Fibroblast of skin of scalp (primary cell): ENCODE measurements at regions not wholly inside any gene's neighbourhood (a gene's known extent, or its start where the extent isn't known, plus 50 kb on each side); places are given as distances from the start of the nearest gene placed in this dataset.

Source experiments
- DNase-seq: peaks from one replicate; pipeline ENCODE4 v3.0.0-alpha.2; 2013

DNA sequence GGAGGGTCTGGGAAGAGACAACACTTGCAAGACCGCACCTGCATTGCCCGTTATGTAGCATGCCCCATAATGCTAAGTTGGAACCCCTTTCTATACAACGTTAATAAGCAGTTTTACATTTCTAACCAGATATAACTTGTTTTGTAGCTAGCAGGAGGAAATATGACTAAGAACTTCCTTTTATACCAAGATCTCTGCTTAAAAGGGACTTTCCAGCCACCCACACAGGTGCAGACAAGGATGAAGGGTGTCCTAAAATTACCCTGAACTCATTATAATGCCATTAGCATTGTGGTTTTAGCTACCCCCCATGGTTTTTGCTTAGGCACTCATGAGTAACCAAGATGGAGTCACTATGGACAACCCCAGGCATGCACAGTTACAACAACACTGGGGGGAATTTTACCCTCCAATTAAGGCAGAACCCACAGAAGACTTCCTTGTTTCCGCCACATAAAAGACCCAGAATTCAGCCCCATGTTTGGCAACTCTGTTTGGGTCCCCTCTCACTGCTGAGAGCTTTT lies 362.8 kb downstream of the CBLN2 start:
- DNase-seq = no peak

DNA sequence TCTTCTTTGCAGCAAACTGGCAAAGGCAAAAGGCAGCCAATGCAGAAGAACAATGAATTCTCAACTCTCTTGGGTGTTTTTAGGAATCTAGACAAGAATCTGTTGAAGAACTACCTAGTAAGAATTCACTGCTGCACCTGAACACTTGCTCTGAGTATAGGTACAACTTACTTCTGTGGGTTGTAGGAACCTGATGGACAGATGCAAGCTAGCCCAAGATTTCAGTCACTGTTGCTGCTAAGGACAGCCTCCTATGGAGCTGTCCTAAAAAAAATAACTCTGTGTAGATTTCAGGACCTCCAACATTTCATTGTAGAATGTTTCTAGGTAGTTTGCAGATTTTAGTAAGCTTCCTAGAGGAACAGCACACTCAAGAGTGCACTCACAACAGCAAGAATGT lies 363.5 kb downstream of the CBLN2 start:
- DNase-seq = no peak

- peak; percentile 87 for DNase-seq
These were observed 369.0 kb downstream of the CBLN2 start for GRCh38 chr18:72174972-72175649.

GRCh38 chr18:72171596-72171995 lies 372.5 kb downstream of the CBLN2 start:
- DNase-seq = no peak

GRCh38 chr18:72161691-72162090 lies 382.5 kb downstream of the CBLN2 start:
- peak; percentile 5 for DNase-seq

DNA sequence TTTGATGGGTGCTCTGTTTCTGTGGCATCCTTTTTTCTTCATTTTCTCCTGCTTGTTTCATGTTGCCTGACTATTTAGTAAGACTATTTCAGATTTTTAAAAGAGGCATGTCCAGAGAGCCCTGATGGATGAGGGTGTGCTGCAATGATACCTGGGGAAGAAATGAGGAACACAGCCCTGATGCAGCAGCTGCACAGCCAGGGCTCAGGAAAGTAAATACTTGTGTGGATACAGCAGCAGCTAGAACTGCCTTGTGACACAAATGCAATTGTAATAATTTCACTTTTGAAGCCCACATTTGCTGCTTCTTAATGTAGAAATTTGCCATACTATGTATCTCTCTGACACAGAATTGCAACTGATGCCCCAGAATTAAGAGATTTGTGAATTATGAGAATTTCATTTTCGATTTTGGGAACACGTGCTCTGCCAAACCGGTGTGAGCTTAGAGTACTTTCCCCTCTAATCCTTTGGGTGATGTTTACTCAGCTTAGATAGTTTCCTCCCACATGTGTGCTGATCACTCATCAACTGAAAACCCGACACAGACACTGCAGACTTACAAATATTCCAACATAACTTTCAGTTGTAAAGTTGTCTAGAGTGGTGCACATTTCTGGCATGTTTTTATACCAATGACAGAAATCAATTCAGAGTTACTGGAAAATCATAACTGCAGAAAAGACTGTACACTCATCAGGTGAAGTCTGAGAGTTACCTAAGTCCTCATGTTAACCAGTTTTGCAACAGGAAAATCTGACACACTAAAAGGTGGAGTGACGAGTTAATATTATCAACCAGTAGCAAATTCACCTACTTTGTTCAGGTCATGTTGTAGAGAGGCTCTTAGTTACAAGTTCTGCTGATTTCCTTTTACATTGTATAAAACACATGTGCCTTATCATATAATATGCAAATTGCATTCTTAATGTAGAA lies 383.4 kb downstream of the CBLN2 start:
- no peak for DNase-seq

GRCh38 chr18:72155327-72155726 lies 388.8 kb downstream of the CBLN2 start:
- DNase-seq = peak; percentile 13

DNA sequence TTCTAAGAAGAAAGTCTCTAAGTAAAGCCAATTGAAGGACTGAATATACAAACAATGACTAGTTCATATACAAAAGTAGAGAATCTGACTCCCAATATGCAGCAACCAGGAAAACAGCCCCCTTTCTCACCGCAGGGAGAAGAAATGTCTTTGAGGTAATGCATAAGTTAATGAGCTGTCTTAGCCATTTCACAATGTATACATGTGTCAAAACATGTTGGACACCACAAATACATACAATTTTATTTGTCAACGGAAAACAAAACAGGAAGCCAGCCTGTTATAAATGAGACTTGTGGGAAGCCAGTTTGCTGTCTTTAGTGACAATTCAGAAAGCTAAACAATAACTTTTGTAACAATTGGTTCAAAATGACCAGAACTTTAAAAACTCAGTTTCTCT lies 389.2 kb downstream of the CBLN2 start:
- DNase-seq = no peak

- DNase-seq = no peak
These were observed 391.2 kb downstream of the CBLN2 start for GRCh38 chr18:72152935-72153334.

GRCh38 chr18:72147830-72148229 lies 396.3 kb downstream of the CBLN2 start:
- DNase-seq = no peak

GRCh38 chr18:72140007-72140406 lies 404.1 kb downstream of the CBLN2 start:
- DNase-seq = no peak

- DNase-seq = peak; percentile 26
These were observed 415.5 kb downstream of the CBLN2 start for GRCh38 chr18:72128649-72129048.

- DNase-seq = no peak
These were observed 422.0 kb downstream of the CBLN2 start for GRCh38 chr18:72122103-72122502.

- no peak for DNase-seq
These were observed 425.1 kb downstream of the CBLN2 start for GRCh38 chr18:72119082-72119481.

- DNase-seq = no peak
These were observed 429.1 kb downstream of the CBLN2 start for GRCh38 chr18:72114801-72115594.

- peak; percentile 75 for DNase-seq
These were observed 436.3 kb downstream of the CBLN2 start for GRCh38 chr18:72107647-72108383.

DNA sequence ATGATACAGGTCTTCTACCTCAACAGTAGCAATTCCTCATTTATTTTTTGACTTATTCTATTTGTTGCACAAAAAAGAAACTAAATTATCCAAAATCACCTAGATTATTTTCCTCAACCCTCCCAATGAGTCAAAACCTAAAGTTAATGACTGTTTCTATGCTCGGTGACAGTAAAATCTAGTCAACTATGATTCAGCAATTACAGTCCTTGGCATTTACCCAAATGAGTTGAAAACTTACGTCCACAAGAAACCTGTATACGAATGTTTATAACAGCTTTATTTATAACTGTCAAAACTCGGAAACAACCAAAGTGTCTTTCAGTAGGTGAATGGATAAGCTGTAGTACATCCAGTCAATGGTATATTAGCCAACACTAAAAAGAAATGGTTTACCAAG lies 439.3 kb downstream of the CBLN2 start:
- no peak for DNase-seq

DNA sequence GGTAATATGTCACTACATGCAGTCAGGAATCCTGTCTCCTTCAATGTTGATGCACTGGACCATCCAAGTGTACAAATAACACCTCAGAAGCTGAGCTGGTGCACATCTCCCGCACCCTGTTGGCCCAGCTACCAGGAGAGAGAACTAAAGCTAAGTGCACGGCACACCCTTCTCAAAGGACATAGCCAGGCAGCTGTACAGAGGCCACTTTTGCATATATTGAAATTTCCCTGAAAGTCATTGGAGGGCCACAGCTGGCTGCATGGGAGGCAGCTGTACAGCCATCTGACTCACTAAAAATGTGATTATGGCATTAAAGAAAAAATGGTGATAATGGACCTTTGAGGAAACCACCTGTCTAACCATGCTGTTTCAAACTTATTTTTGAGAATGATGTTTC lies 441.7 kb downstream of the CBLN2 start:
- DNase-seq = no peak

GRCh38 chr18:72100465-72101004 lies 443.6 kb downstream of the CBLN2 start:
- DNase-seq = no peak

DNA sequence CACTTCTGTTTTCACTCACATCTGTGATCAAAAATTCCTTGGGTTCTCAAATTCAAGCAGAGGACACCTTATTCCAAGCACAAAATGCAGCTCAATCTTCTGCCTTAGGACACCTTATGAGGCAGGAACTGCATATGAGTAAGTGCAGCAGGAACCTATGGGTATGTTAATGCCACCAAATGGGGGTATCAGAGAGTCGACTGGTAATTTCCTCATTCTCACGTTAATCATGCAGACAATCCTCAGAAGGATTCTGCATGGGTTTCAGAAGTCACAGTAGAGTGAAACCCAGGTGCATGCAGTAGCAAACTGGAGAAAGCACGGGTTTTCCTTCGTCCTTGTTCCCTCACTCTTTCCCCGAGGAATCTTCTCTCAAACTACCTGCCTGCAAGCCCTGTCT lies 452.8 kb downstream of the CBLN2 start:
- DNase-seq = no peak

DNA sequence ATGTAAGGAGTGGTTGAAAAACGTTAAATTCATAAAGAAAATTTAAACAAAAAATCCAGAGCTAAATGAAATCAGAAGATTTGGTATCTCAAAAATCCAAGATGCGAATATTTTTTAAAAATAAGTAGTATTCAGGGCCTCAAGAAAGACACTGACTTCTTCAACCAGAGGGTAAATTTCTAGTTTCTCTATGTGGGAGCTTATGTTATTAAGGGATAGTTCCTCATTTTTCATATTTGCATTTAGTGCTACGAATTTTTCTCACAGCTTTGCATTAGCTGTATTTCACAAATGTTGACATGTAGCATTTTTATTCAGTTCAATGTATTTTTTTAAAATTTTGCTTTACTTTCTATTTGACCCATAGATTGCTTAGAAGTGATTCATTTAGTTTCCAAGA lies 454.7 kb downstream of the CBLN2 start:
- DNase-seq = no peak

- peak; percentile 29 for DNase-seq
These were observed 457.7 kb downstream of the CBLN2 start for GRCh38 chr18:72086421-72086820.
